NCI-H460 (cell line): ENCODE measurements at regions not wholly inside any gene's neighbourhood (a gene's known extent, or its start where the extent isn't known, plus 50 kb on each side); places are given as distances from the start of the nearest gene placed in this dataset.
"Not testable (repeated sequence)": the region's sequence is repeated elsewhere in the genome, so short reads cannot be mapped to it uniquely, and the experiment has no call there.

Experiments
- DNase-seq: peaks from one replicate; pipeline ENCODE4 v3.0.0-alpha.2; 2016; ENCODE audit warnings: low read depth; ENCODE audit errors: extremely low read depth

- no peak for DNase-seq
Observed at GRCh38 chr12:114823724-114824123, 139.7 kb upstream of the TBX3 start.

- no peak for DNase-seq
Observed at GRCh38 chr12:114821570-114821969, 137.6 kb upstream of the TBX3 start.

- DNase-seq = no peak
Observed at GRCh38 chr12:114820796-114821195, 136.8 kb upstream of the TBX3 start.

- DNase-seq = no peak
Observed at GRCh38 chr12:114817571-114818425, 133.8 kb upstream of the TBX3 start.

- DNase-seq = no peak
Observed at GRCh38 chr12:114815026-114815795, 131.2 kb upstream of the TBX3 start.

- DNase-seq = no peak
Observed at GRCh38 chr12:114812858-114813761, 129.1 kb upstream of the TBX3 start.

GRCh38 chr12:114812384-114812783 lies 128.4 kb upstream of the TBX3 start:
- no peak for DNase-seq

- no peak for DNase-seq
Observed at GRCh38 chr12:114809097-114809496, 125.1 kb upstream of the TBX3 start.

- DNase-seq = not testable (repeated sequence)
Observed at GRCh38 chr12:114801381-114801780, 117.4 kb upstream of the TBX3 start.

- DNase-seq = not testable (repeated sequence)
Observed at GRCh38 chr12:114800566-114800965, 116.6 kb upstream of the TBX3 start.

- no peak for DNase-seq
Observed at GRCh38 chr12:114799574-114800487, 115.9 kb upstream of the TBX3 start.

GRCh38 chr12:114794049-114794558 lies 110.1 kb upstream of the TBX3 start:
- no peak for DNase-seq

- no peak for DNase-seq
Observed at GRCh38 chr12:114790276-114790675, 106.3 kb upstream of the TBX3 start.

- no peak for DNase-seq
Observed at GRCh38 chr12:114789821-114790220, 105.8 kb upstream of the TBX3 start.

GRCh38 chr12:114789276-114789675 lies 105.3 kb upstream of the TBX3 start:
- DNase-seq = no peak

GRCh38 chr12:114784526-114784925 lies 100.6 kb upstream of the TBX3 start:
- DNase-seq = no peak

GRCh38 chr12:114783089-114783618 lies 99.2 kb upstream of the TBX3 start:
- DNase-seq = no peak

GRCh38 chr12:114780746-114781399 lies 96.9 kb upstream of the TBX3 start:
- no peak for DNase-seq

GRCh38 chr12:114779647-114780046 lies 95.7 kb upstream of the TBX3 start:
- no peak for DNase-seq
